Stimulated activated CD4-positive, alpha-beta T cell treated with anti-CD3 and anti-CD28 coated beads, Interleukin-1b, Interleukin-23, amount 100 ng/mL, for 4 hours (primary cell): ENCODE measurements at regions not wholly inside any gene's neighbourhood (a gene's known extent, or its start where the extent isn't known, plus 50 kb on each side); places are given as distances from the start of the nearest gene placed in this dataset.
A peak's percentile ranks its signal among the peaks of the same experiment; 100 is the strongest.

ENCODE experiments used
- DNase-seq, 2 donors: peaks; one replicate each; pipeline ENCODE4 v3.0.0-alpha.2; 2020; ENCODE audit warnings: low read depth in 2 of 2

DNA sequence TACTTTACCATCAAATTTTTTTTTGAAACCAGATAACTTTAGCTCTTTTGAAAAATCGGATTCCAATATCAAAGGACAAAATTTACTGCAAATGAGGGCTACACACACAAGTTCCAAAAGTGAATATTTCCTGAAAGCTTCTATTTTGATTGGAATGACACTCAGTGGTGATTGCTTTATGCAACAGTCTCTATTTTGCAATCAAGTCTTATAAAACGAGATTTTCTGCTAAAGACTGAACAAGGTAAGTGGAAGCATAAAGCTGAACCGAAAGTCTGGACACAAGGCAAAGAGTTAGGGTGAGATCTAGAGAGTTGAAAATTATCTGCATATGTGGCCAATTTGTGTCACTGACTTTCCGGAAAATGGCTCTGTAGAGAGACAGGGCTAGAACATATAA is 145.0 kb upstream of the OSR1 start:
- no peak for DNase-seq

DNA sequence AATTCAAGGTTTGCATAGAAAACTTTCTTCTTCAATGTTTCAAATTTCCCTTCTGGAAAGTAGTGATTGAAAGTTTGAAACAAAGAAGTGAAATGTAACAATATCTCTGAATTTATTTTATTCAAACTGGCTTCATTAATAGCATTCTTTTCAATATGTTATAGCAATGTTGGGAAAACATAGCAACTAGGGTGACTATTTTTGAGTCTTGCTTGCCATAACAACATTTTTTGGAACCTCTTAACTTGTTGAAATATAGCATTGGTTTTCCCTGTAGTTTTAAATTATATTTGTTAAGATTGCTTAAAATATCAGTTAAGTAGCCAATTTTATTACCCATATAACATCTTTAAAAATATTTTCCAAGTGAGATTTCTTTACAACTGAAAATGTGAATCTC is 141.7 kb upstream of the OSR1 start:
- no peak for DNase-seq

DNA sequence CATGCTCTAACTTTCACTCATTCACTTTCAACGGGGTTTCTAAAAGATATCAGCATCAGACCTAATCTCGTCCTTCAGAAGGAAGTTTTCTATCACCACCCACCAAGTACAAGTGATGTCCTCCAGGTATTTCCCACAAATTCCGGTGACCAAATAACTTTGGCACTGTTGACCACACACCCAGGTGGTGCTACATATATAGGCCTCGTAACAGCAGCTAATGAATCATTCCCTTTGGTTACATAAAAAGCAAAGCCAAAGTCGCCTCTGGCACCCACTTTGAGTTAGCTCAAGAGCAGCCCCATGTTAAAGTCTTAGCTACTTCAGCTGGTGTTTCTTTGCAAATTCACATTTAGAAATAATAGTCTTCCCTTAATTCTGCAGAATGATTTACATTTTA is 138.2 kb upstream of the OSR1 start:
- DNase-seq: no peak

DNA sequence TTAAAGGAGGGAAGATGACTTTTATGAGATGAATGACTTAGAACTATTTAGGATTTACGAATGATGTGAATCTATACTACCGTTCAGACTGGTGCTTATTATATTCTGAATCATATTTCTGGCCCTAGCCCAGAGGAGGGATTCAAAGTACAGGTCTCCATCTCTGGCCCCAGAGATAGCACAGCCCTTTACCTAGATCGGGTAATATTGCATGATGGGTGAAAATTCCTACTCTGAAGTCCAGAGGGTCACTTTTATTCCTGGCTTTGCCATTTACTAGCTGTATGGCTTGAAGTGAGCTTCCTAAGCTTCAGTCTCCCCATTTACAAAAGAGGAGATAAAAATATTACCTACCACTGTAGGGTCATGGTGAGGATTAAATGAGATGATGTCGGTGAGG is 135.8 kb upstream of the OSR1 start:
- DNase-seq: no peak

DNA sequence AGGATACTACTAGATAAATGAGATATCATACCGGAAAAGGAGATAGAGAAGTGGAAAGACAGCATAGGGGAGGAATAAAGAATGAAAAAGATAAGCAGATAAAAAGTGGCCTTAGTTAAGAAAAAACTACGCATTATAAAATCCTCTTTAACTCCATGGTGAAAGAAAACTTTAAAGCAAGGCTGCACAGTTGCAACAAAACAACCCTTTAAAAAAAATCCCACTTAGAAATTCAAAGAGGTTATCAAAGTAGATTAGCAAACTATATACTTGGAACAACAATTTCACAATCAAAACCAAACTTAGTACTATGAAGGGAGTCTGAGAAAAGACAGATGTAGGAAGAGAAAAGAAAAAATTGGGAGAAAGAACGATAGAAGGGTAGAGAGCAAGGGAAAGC is 133.4 kb upstream of the OSR1 start:
- DNase-seq: no peak

DNA sequence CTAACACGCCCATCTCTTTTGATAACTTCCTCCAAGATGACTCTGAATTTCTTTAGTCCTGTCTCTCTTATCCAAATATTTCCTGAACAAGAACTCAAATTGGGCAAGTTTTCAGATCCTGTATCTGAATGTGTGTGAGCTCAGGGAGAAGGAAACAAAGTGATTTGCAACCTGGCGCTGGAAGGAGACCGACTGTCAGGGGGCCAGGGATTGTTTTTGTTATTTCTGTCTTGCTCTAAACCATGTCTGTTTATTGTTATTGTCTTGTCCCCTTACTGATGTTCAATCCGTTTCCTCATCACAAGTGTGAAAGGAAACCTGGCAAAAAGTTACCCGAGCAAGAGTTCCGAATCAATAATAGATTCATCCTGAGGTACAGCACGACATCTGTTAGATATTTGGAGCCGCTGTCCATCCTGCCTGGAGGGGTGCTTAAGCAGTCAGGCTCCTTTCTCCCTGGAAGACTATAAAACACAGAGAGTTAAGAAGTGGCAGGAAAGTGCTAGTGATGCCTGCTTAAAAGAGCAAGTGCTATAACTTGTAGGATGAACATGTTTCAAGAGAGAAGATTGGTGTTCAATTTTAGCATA is 132.5 kb upstream of the OSR1 start:
- DNase-seq: no peak

DNA sequence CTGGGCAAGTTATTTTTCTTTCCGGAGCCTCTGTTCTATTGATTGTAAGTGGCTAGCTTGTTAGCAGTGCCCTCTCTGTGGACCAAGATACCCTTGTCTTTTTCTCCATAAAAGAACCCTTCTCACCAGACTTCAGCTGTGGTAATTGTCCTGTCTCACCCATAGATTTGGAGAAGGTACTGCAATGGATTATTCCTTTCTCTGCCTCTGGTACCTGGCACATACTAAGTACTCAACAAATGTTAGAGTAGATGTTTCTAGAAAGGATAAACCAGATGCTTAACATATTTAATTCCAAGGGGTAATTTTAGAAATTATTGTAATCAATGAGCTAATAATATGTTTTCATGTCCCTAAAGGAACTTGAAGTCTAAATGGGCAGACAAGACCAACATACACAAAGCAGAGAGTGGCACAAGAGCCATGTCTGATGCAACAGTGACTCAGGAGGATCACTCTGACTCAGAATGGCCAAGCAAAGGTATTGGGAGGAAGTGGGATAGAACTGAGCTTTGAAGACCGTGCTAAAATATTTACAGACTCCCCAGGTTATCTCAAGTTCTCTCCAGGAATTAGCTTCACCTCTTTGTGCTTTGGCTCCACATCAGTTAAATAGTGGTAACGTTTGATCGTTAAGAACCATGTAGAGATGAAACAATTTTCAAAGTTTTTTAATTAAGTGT is 129.7 kb upstream of the OSR1 start:
- DNase-seq: no peak

DNA sequence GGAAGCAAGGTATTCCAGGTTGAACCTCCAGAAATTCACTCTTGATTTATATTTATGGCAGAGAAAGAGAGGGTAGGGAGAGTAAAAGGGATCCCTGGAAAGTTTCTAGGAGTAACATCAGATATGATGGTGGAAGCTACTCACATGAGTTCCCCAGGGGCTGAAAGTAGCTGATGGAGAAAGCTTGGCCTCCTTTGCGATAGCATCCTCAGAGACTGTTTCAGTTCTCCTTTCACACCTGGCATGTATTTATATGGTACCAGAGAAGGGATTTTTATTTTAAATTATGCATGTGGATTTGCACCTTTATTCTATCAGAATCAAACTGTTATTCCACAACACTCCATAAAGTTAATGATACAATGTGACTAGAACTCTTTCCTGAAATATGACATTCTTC is 126.3 kb upstream of the OSR1 start:
- no peak for DNase-seq

DNA sequence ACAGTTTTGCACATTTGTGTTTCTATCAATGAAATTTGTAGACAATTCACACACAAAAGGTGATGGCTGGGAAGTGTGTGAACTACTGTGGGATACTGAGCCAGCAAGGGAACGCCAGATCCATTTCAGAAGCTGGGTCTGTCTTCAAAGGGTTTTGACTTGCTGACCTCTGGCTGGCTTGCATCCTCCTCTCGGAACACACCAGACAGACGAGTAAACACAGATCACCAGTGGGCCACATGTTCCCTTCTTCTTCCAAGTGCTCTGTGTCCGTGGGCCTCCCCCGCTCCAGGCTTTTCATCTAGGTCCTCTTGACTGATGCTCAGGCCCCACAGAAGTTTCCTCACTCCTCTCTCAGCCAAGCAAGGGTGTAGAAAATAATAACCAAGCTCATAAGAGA is 122.2 kb upstream of the OSR1 start:
- DNase-seq: no peak

DNA sequence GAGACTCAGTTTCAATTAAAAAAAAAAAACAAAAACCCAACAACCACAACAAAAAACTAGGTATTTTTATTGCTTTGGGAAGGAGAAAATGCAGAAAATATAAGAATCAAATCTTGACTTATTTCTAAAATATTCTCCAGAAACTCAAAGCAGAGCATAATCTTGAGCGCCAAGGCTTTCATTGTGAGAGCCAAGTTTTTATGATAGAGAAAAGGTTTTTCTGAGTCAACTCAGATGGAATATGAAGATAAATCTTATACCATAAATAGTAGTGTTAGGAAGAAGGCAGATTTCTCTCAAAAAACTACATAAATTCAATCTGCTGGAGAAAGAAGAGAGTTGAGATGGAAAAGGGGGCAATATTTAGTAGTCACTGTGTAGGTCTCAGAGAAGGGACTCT is 121.2 kb upstream of the OSR1 start:
- no peak for DNase-seq

DNA sequence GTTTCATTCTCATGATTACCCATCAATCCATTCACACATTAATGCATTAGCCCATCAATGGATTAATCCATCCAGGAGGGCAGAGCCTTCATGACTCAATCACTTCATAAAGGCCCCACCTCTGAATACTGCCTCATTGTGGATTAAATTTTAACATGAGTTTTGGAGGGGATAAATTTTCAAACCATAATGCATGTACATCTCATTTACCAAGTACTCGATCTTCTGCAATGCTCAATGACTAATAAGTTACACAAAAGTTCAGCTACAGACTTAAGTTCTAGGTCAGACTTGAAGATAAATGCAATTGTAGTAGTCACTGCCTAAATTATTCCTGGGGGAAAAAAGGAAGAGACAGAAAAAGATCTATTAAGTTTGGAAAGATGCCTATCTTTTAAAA is 120.0 kb upstream of the OSR1 start:
- no peak for DNase-seq

DNA sequence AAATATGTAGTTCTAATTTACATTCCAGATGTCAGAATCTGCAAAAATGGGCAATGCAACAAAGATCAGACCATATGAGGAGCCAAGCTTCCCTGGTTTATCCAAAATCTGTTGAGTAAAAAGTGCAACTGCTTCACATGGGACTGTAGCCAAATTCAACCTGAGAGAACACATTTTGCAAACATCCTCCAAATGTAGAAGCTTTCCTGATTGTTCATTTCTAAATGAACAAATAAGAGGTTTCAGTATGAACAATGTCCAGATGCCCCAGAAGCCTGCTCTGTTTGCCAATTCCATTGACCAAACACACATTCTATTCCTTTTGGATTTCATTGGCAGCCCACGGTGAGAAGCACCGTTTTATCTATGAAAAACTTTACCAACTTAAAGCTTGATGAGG is 117.9 kb upstream of the OSR1 start:
- no peak for DNase-seq

DNA sequence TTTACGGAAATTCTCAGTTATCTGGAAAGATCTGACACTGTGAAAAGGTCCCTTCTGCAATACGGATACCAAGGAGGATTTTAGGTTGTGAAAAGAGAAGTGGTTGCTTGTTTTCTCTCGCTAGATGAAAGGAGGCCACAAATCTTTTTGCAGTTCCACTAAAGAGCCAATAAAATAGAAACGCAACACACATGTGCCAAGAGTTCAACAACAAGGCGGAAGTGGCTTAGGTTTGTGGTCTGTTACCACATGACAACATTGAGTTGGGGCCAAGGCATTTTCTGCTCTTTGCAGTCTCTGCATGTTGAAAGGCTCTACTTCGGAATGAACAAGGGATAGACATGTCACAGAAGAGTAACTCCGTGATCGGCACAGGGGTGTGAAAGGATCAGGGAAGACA is 115.7 kb upstream of the OSR1 start:
- DNase-seq: peak in 1 of 2 donors; percentile 11

DNA sequence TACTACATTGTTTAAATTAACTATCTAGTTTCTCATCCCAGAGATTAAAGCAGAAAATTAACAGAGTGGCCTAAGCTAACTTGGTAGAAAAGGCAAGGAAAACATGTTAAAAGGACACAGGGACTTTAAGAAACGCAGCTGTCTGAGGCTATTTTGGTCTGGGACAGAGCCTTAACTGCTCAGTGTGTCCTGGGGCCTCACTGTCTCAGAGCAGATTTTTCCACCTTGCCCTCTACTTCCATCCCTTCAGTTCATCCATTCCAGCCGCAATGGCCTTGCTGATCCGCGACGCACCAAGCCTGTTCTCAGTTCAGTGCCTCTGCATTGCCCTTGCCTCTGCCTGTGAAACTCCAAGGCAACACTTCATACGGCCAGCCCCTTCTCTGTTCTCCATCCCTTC is 114.9 kb upstream of the OSR1 start:
- no peak for DNase-seq

DNA sequence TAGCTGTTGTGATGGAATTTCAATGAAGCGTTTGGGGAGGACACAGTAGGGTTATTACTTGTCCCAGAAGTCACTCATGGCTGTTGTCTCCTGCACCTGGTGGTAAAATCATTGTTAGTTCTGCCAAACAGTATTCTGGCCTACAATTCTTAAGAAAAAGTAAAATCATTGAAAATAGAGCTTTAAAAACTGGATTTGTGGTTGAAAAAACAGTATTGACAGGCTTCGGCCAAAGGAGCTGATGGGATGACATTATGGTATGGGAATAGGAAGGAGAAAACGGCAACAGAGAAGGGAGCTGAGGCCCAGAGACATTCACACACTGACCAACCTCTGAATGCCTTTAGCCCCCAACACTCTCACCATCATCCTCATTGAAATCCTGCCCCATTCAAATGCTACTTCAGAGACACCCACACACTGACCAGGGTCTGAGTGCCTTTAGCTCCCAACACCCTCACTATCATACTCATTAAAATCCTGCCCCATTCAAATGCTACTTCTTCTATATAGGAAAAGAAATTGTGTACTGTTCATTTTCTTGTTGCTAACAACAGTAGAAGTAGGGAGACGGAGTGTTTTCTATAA is 114.1 kb upstream of the OSR1 start:
- no peak for DNase-seq

DNA sequence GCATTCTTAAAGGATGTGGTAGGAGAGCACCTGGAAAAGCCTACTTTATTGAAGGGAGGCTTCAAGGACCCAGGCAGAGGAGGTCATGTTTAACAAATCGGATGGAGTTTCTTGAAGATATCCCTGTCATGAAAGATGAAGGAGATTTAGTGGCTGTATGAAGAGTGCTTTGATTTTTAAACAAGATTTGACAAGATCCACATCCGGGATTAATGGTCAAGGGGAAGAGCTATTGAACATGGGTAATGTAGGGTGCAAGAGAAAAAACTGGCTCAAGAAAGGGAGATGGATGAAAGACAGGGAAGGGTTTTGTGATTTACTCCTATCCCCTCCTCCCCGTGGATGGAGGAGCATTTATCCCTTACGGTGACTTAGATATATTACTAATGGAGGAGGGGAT is 113.1 kb upstream of the OSR1 start:
- no peak for DNase-seq

DNA sequence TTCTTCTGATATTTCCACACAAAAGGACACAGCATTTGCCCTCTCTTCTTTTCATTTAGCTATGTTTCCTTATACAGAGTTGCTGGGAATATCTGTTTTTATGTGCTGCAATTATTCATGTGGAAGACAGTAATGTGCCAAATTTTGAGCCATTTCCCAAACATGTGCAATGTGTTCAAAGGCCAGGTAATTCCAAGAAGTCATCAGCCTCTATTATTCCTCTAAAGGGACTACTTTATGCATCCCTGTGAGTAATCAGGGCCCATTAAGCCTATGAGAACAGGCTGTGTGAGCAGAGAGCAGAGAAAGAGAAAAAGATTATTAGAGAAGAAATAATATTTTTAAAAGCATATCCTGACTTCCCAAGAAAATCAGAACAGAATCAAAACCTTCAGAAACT is 107.6 kb upstream of the OSR1 start:
- no peak for DNase-seq

DNA sequence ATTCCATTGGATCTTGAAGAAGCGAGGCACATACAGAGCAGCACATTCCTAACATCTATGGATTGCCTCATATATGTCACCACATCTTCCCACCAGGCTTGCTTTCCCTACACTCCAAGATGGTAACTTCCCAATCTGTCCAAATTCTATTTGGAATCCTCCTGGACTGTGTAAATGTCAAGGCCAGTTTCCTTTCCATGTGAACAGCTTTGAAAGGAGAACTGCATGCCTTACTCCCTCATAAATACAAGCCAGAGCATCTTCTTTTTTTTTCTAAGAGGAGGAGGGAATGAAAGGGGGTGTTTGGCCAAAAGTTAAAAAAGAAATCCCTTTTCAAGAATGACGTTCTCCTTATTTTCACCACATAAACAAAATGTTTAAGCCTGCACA is 103.8 kb upstream of the OSR1 start:
- no peak for DNase-seq

DNA sequence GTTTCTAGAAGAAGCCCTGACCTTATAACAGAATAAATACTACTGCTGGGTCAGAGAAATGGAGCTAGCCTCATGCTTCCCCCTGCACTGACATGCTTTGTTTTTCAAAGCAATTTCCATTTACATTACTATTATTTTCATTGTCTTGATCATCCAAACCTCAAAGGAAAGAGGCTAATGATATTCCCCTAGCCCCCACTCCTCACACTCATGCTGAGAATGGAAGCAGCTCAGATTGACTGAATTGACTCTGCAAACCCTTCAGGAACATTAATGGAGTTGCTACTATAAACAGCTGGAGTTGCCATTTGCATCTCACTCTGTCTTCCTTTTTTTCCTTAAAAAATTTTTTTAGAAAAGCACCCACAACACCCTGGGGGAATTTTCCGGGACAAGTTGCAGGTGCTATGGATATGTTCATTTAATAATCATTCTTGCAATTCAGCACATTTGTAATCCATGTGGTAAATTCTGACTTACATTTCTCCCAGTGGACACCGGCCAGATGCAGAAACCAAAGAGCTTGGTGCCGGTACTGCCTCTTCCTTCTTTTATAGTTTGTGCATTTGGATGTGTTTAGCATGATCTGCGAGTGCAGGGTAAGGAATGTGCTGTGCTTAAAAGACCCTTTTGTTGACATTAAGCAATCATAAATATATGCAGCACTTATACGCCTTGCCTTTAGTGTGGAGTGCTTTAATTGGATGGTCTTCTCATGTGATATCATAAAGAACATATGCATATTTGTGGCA is 103.3 kb upstream of the OSR1 start:
- DNase-seq: no peak

DNA sequence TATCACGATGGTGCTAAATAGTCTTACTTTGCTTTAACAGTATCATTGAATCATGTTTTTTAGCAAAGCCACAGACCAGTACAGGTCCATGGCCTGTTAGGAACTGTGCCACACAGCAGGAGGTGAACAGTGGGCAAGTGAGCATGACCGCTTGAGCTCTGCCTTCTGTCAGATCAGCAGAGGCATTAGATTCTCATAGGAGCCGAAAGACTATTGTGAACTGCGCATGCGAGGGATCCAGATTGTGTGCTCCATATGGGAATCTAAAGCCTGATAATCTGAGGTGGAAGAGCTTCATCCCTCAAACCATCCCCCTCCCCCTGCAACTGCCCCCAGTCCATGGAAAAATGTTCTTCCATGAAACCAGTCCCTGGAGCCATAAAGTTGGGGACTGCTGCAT is 102.3 kb upstream of the OSR1 start:
- no peak for DNase-seq

DNA sequence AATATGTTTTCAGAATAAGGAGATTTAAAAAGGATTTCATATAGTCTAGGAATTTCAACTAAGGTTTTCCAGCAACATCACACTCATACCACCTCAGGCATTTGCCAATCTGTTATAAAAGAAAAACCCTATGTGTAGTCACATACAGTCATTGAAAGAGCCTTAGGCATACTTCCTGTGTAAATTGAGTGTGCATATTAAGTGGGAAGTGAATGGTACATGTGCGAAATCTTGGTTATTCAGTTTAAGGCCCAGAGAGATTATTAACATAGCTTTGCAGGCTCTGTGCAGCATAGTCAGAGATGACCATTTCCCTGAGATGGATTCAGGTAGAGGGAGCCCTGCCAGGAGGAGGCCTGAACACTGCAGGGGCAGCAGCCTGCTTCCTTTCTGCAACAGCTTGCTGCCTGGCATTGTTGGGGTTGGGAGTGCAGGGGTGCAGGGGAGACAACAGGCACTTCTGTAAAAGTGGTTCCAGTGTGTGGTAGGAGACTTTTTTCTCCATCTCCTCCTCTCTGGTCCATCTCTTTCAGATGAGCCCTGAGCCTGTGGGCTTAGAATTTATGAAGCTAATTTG is 100.1 kb upstream of the OSR1 start:
- DNase-seq: no peak

DNA sequence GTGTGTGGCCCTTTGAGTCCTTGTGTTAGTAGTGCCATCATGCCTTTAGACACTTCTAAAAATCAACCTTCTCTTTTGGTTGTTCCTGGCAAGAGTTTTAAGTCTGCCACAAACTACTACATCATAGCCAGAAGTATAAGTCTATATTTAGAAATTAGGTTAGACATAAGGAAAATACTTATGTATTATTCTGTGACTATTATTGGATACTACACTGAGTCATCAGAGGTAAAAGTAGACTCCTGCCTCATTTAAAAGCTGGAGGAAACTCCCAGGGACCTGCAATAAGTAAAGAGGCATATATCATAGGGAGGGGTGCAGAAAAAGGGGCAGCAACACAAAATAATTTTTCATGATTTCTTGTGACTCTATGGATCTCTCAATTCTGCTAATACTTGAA is 99.4 kb upstream of the OSR1 start:
- no peak for DNase-seq
